ENCODE measurements at regions not wholly inside any gene's neighbourhood (a gene's known extent, or its start where the extent isn't known, plus 50 kb on each side); places are given as distances from the start of the nearest gene placed in this dataset.

- H3K4me3 ChIP-seq = no peak overlapping the region
- H3K27ac ChIP-seq = no peak overlapping the region
- H3F3A ChIP-seq (ENCODE audit: low read depth) = no peaks in the 10 kb centered on the region
- H3K4me2 ChIP-seq = no peak overlapping the region
- Mint-ChIP-seq H3K4me1 (no peaks in the 10 kb centered on the region), H3K4me3 (no peak overlapping the region), H3K36me3 (no peaks in the 10 kb centered on the region), H3K27me3 (ENCODE audit: insufficient read depth, low read depth) (peaks cover 5% of the 10 kb centered on the region), H3K27ac (no peak overlapping the region), H3K9me3 (peaks cover 6% of the 10 kb centered on the region)
- DNase-seq (ENCODE audit: low spot score) = no peak
- no peaks in the 10 kb centered on the region for H4K20me1 ChIP-seq (ENCODE audit: low read depth)
- H3K36me3 ChIP-seq = no peaks in the 10 kb centered on the region
- no peaks in the 10 kb centered on the region for H3K79me2 ChIP-seq (ENCODE audit: low read depth)
- no peaks in the 10 kb centered on the region for H3K27me3 ChIP-seq
- TF ChIP-seq CTCF (IDR thresholded peaks at IDR 0.05) (no peak), EZH2phosphoT487 (IDR thresholded peaks at IDR 0.05) (no peak), EZH2 (IDR thresholded peaks at IDR 0.05) (no peak)
- no peak overlapping the region for H3K9ac ChIP-seq
- no peak overlapping the region for H2AFZ ChIP-seq (replicated peaks)
- no peaks in the 10 kb centered on the region for H3K4me1 ChIP-seq
- H3K9me3 ChIP-seq (ENCODE audit: low read depth) = no peaks in the 10 kb centered on the region
Measured at GRCh38 chr12:42766026-42766425, 176.5 kb upstream of the PRICKLE1 start.

- Histone ChIP-seq H3K9ac (no peak overlapping the region), H3K9me3 (ENCODE audit: low read depth) (no peaks in the 10 kb centered on the region), H4K20me1 (ENCODE audit: low read depth) (no peaks in the 10 kb centered on the region), H2AFZ (replicated peaks) (no peak overlapping the region), H3K27ac (no peak overlapping the region), H3K4me2 (no peak overlapping the region), H3K4me1 (no peaks in the 10 kb centered on the region), H3K4me3 (no peak overlapping the region), H3K36me3 (no peaks in the 10 kb centered on the region), H3K27me3 (no peaks in the 10 kb centered on the region), H3K79me2 (ENCODE audit: low read depth) (no peaks in the 10 kb centered on the region), H3F3A (ENCODE audit: low read depth) (no peaks in the 10 kb centered on the region)
- Mint-ChIP-seq H3K27me3 (ENCODE audit: insufficient read depth, low read depth) (peaks cover 3% of the 10 kb centered on the region), H3K36me3 (no peaks in the 10 kb centered on the region), H3K9me3 (peaks cover 3% of the 10 kb centered on the region), H3K4me1 (peaks cover 19% of the 10 kb centered on the region), H3K27ac (no peak overlapping the region), H3K4me3 (no peak overlapping the region)
- TF ChIP-seq EZH2phosphoT487 (IDR thresholded peaks at IDR 0.05) (no peak), EZH2 (IDR thresholded peaks at IDR 0.05) (no peak), CTCF (IDR thresholded peaks at IDR 0.05) (no peak)
- no peak for DNase-seq (ENCODE audit: low spot score)
Measured at GRCh38 chr12:42763682-42764081, 174.1 kb upstream of the PRICKLE1 start.

GRCh38 chr12:42762395-42762925 lies 172.9 kb upstream of the PRICKLE1 start:
- peaks cover 7% of the 10 kb centered on the region for H3F3A ChIP-seq (ENCODE audit: low read depth)
- Mint-ChIP-seq H3K9me3 (peaks cover 3% of the 10 kb centered on the region), H3K27ac (no peak overlapping the region), H3K27me3 (ENCODE audit: insufficient read depth, low read depth) (peaks cover 3% of the 10 kb centered on the region), H3K4me1 (peaks cover 27% of the 10 kb centered on the region), H3K4me3 (no peak overlapping the region), H3K36me3 (no peaks in the 10 kb centered on the region)
- no peaks in the 10 kb centered on the region for H3K79me2 ChIP-seq (ENCODE audit: low read depth)
- H2AFZ ChIP-seq (replicated peaks) = no peak overlapping the region
- H3K36me3 ChIP-seq = no peaks in the 10 kb centered on the region
- H3K27me3 ChIP-seq = no peaks in the 10 kb centered on the region
- H3K9ac ChIP-seq = no peak overlapping the region
- H4K20me1 ChIP-seq (ENCODE audit: low read depth) = no peaks in the 10 kb centered on the region
- H3K27ac ChIP-seq = no peak overlapping the region
- no peak for DNase-seq (ENCODE audit: low spot score)
- H3K9me3 ChIP-seq (ENCODE audit: low read depth) = no peaks in the 10 kb centered on the region
- TF ChIP-seq EZH2phosphoT487 (IDR thresholded peaks at IDR 0.05) = no peak
- no peak for TF ChIP-seq CTCF (IDR thresholded peaks at IDR 0.05)
- no peak for TF ChIP-seq EZH2 (IDR thresholded peaks at IDR 0.05)
- H3K4me1 ChIP-seq = peaks cover 10% of the 10 kb centered on the region
- H3K4me3 ChIP-seq = no peak overlapping the region
- H3K4me2 ChIP-seq = no peak overlapping the region
